ENCODE measurements at regions not wholly inside any gene's neighbourhood (a gene's known extent, or its start where the extent isn't known, plus 50 kb on each side); places are given as distances from the start of the nearest gene placed in this dataset.

- H3K4ac ChIP-seq (ENCODE audit: low read depth, low read length): no peak overlapping the region
- H3K23me2 ChIP-seq (ENCODE audit: insufficient read length, low read depth, low read length, poor library complexity, severe bottlenecking): no peaks in the 10 kb centered on the region
- no peak overlapping the region for H3T11ph ChIP-seq (ENCODE audit: low read length)
- no peak overlapping the region for H2BK15ac ChIP-seq (ENCODE audit: low read depth, low read length)
- H2BK12ac ChIP-seq (ENCODE audit: insufficient read length, low read depth, low read length): peak overlapping the region; percentile 77
- no peak overlapping the region for H3K14ac ChIP-seq (ENCODE audit: insufficient read depth, low read length)
- no peaks in the 10 kb centered on the region for H3K79me1 ChIP-seq (ENCODE audit: insufficient read depth, low read depth, low read length, poor library complexity, severe bottlenecking)
- H3K18ac ChIP-seq (ENCODE audit: insufficient read length, low read depth, low read length): peak overlapping the region; percentile 3
- Mint-ChIP-seq H3K4me1 (peaks cover 49 to 61% of the 10 kb centered on the region in 2 experiments), H3K36me3 (ENCODE audit: insufficient read depth in 1 of 3, low read depth in 3 of 3) (peaks cover 2 to 13% (median 3%) of the 10 kb centered on the region in 3 experiments; a peak in 6 of 7 replicates), H3K27me3 (ENCODE audit: low read depth) (no peaks in the 10 kb centered on the region), H3K9me3 (peaks cover 3 to 7% of the 10 kb centered on the region in 2 experiments; a peak in 3 of 5 replicates), H3K4me3 (0 out of 5 replicates have a peak overlapping the region, but pooled peaks of 1 of the 2 experiments have one; percentile 2), H3K27ac (peak overlapping the region; percentile 58 to 99 (median 98))
- no peaks in the 10 kb centered on the region for H3K79me2 ChIP-seq (ENCODE audit: insufficient read depth, low read length)
- H2AK5ac ChIP-seq (ENCODE audit: insufficient read length, low read length): peak overlapping the region; percentile 6
- no peak overlapping the region for H4K91ac ChIP-seq (ENCODE audit: insufficient read length, low read depth, low read length)
- no peaks in the 10 kb centered on the region for H3K27me3 ChIP-seq (ENCODE audit: insufficient read depth, low read length)
- DNase-seq: no peak
- H2BK5ac ChIP-seq (ENCODE audit: insufficient read length, low read length): peak overlapping the region; percentile 62
- peak overlapping the region; percentile 99 for H3K27ac ChIP-seq (ENCODE audit: insufficient read length, low read depth, low read length)
- H2BK20ac ChIP-seq (ENCODE audit: low read depth, low read length, poor library complexity, severe bottlenecking): no peak overlapping the region
- H2BK120ac ChIP-seq (ENCODE audit: low read depth, low read length, poor library complexity, severe bottlenecking): no peak overlapping the region
- no peak overlapping the region for H3K23ac ChIP-seq (ENCODE audit: insufficient read length, low read depth, low read length)
- no peaks in the 10 kb centered on the region for H4K20me1 ChIP-seq (ENCODE audit: control insufficient read depth, insufficient read depth, insufficient read length)
- no peaks in the 10 kb centered on the region for H3K9me3 ChIP-seq (ENCODE audit: control insufficient read depth, low read depth, low read length)
- H3K9ac ChIP-seq (ENCODE audit: extremely low read depth, insufficient read length, low read length): peak overlapping the region; percentile 18
- H4K5ac ChIP-seq (ENCODE audit: insufficient read length, low read depth, low read length): no peak overlapping the region
- TF ChIP-seq, protein P1, sequence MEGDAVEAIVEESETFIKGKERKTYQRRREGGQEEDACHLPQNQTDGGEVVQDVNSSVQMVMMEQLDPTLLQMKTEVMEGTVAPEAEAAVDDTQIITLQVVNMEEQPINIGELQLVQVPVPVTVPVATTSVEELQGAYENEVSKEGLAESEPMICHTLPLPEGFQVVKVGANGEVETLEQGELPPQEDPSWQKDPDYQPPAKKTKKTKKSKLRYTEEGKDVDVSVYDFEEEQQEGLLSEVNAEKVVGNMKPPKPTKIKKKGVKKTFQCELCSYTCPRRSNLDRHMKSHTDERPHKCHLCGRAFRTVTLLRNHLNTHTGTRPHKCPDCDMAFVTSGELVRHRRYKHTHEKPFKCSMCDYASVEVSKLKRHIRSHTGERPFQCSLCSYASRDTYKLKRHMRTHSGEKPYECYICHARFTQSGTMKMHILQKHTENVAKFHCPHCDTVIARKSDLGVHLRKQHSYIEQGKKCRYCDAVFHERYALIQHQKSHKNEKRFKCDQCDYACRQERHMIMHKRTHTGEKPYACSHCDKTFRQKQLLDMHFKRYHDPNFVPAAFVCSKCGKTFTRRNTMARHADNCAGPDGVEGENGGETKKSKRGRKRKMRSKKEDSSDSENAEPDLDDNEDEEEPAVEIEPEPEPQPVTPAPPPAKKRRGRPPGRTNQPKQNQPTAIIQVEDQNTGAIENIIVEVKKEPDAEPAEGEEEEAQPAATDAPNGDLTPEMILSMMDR (conservative IDR thresholded peaks at IDR 0.05): no peak
- H3K56ac ChIP-seq (ENCODE audit: insufficient read length, low read depth, low read length): no peak overlapping the region
- H4K8ac ChIP-seq (replicated peaks; ENCODE audit: insufficient read length, low read depth, low read length): no peak overlapping the region
- no peak overlapping the region for H2AFZ ChIP-seq (ENCODE audit: low read length)
- peaks cover 14% of the 10 kb centered on the region; the same call in 1 of the 2 replicates for H3K4me1 ChIP-seq (ENCODE audit: insufficient read depth, low read length)
- no peak overlapping the region for H3K4me2 ChIP-seq (ENCODE audit: insufficient read depth, insufficient read length, low read length)
Observed at GRCh38 chr5:116864838-116865190, 290.2 kb upstream of the SEMA6A start.
